ENCODE measurements at regions not wholly inside any gene's neighbourhood (a gene's known extent, or its start where the extent isn't known, plus 50 kb on each side); places are given as distances from the start of the nearest gene placed in this dataset.

DNA sequence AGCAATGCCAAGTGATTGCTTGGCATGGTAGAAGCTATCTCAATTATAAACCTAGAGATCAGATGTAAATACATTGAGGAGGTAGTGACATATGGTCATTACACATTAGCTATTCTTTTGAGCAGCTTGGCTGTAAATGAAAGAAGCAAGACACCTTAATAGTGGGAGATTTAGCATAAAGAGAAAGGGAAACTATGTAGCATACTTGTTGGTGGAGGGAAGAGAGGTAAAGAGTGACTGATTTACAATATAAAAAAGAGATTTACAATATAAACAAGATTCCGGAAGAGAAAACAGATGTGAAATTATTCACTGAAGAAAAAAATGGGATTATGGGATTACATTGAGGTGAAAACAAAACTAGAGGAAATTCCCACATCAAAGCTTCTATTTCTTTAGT, 2009.6 kb downstream of the OLFM4 start:
- TF ChIP-seq, protein P1, sequence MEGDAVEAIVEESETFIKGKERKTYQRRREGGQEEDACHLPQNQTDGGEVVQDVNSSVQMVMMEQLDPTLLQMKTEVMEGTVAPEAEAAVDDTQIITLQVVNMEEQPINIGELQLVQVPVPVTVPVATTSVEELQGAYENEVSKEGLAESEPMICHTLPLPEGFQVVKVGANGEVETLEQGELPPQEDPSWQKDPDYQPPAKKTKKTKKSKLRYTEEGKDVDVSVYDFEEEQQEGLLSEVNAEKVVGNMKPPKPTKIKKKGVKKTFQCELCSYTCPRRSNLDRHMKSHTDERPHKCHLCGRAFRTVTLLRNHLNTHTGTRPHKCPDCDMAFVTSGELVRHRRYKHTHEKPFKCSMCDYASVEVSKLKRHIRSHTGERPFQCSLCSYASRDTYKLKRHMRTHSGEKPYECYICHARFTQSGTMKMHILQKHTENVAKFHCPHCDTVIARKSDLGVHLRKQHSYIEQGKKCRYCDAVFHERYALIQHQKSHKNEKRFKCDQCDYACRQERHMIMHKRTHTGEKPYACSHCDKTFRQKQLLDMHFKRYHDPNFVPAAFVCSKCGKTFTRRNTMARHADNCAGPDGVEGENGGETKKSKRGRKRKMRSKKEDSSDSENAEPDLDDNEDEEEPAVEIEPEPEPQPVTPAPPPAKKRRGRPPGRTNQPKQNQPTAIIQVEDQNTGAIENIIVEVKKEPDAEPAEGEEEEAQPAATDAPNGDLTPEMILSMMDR (IDR thresholded peaks at IDR 0.05) = no peak
- TF ChIP-seq POLR2A (IDR thresholded peaks at IDR 0.05; ENCODE audit: low read depth) (no peak), POLR2AphosphoS5 (IDR thresholded peaks at IDR 0.05) (no peak)

All from esophagus muscularis mucosa (tissue), 3 donors.